ENCODE measurements at regions not wholly inside any gene's neighbourhood (a gene's known extent, or its start where the extent isn't known, plus 50 kb on each side); places are given as distances from the start of the nearest gene placed in this dataset.

GRCh38 chr4:82201303-82201702, 172.5 kb downstream of the HNRNPD start:
- TF ChIP-seq SIN3A (IDR thresholded peaks at IDR 0.05; ENCODE audit: borderline replicate concordance, insufficient read depth, low read length) (no peak), REST (IDR thresholded peaks at IDR 0.05; ENCODE audit: insufficient read depth in 1 of 2, low read depth in 2 of 2, low read length in 2 of 2) (no peak), POLR2AphosphoS5 (IDR thresholded peaks at IDR 0.05; ENCODE audit: low read depth, low read length) (no peak), FOXP2 (optimal IDR thresholded peaks at IDR 0.05; ENCODE audit: borderline replicate concordance, extremely low read depth, extremely low read length, insufficient read depth) (no peak), TAF1 (IDR thresholded peaks at IDR 0.05; ENCODE audit: borderline replicate concordance, insufficient read depth, low read length) (no peak)

GRCh38 chr4:82200046-82200445, 173.7 kb downstream of the HNRNPD start:
- TF ChIP-seq SIN3A (IDR thresholded peaks at IDR 0.05; ENCODE audit: borderline replicate concordance, insufficient read depth, low read length): no peak
- no peak for TF ChIP-seq REST (IDR thresholded peaks at IDR 0.05; ENCODE audit: insufficient read depth in 1 of 2, low read depth in 2 of 2, low read length in 2 of 2)
- TF ChIP-seq POLR2AphosphoS5 (IDR thresholded peaks at IDR 0.05; ENCODE audit: low read depth, low read length): no peak
- no peak for TF ChIP-seq FOXP2 (optimal IDR thresholded peaks at IDR 0.05; ENCODE audit: borderline replicate concordance, extremely low read depth, extremely low read length, insufficient read depth)
- TF ChIP-seq TAF1 (IDR thresholded peaks at IDR 0.05; ENCODE audit: borderline replicate concordance, insufficient read depth, low read length): no peak

GRCh38 chr4:82194329-82194728, 179.5 kb downstream of the HNRNPD start:
- TF ChIP-seq TAF1 (IDR thresholded peaks at IDR 0.05; ENCODE audit: borderline replicate concordance, insufficient read depth, low read length): no peak

- no peak for TF ChIP-seq TAF1 (IDR thresholded peaks at IDR 0.05; ENCODE audit: borderline replicate concordance, insufficient read depth, low read length)
- no peak for TF ChIP-seq FOXP2 (optimal IDR thresholded peaks at IDR 0.05; ENCODE audit: borderline replicate concordance, extremely low read depth, extremely low read length, insufficient read depth)
- TF ChIP-seq REST (IDR thresholded peaks at IDR 0.05; ENCODE audit: insufficient read depth in 1 of 2, low read depth in 2 of 2, low read length in 2 of 2): no peak
- TF ChIP-seq POLR2AphosphoS5 (IDR thresholded peaks at IDR 0.05; ENCODE audit: low read depth, low read length): no peak
- no peak for TF ChIP-seq SIN3A (IDR thresholded peaks at IDR 0.05; ENCODE audit: borderline replicate concordance, insufficient read depth, low read length)
These were observed 181.6 kb downstream of the HNRNPD start for GRCh38 chr4:82192017-82192673.

GRCh38 chr4:82181789-82182188, 192.0 kb downstream of the HNRNPD start:
- TF ChIP-seq FOXP2 (optimal IDR thresholded peaks at IDR 0.05; ENCODE audit: borderline replicate concordance, extremely low read depth, extremely low read length, insufficient read depth) (no peak), POLR2AphosphoS5 (IDR thresholded peaks at IDR 0.05; ENCODE audit: low read depth, low read length) (no peak), SIN3A (IDR thresholded peaks at IDR 0.05; ENCODE audit: borderline replicate concordance, insufficient read depth, low read length) (no peak), TAF1 (IDR thresholded peaks at IDR 0.05; ENCODE audit: borderline replicate concordance, insufficient read depth, low read length) (no peak), REST (IDR thresholded peaks at IDR 0.05; ENCODE audit: insufficient read depth in 1 of 2, low read depth in 2 of 2, low read length in 2 of 2) (no peak)
